Cardiac fibroblast (primary cell): ENCODE measurements at regions not wholly inside any gene's neighbourhood (a gene's known extent, or its start where the extent isn't known, plus 50 kb on each side); places are given as distances from the start of the nearest gene placed in this dataset.
"Not testable (repeated sequence)": the region's sequence is repeated elsewhere in the genome, so short reads cannot be mapped to it uniquely, and the experiment has no call there.

Source experiments
- DNase-seq, 2 donors: peaks; one replicate each; pipeline versions ENCODE4 v3.0.0 to v3.0.0-alpha.2; 2010; ENCODE audit warnings: low read depth in 2 of 2
- H3K4me3 ChIP-seq, 2 donors: replicated peaks in 1 of 2; 1 replicate in 1 of 2; 2 replicates in 1 of 2; pipeline ENCODE4 v1.5.1; 2011; ENCODE audit warnings: low read depth in 2 of 2, low read length in 2 of 2, mild to moderate bottlenecking in 2 of 2, moderate library complexity in 1 of 2
- TF ChIP-seq, protein P1 (sequence below): IDR thresholded peaks from one replicate; pipeline ENCODE4 v1.5.1; 2011; ENCODE audit warnings: low read depth, mild to moderate bottlenecking, low read length, inconsistent platforms

GRCh38 chr5:102119252-102119651, 176.8 kb downstream of the SLCO4C1 start:
- TF ChIP-seq, protein P1, sequence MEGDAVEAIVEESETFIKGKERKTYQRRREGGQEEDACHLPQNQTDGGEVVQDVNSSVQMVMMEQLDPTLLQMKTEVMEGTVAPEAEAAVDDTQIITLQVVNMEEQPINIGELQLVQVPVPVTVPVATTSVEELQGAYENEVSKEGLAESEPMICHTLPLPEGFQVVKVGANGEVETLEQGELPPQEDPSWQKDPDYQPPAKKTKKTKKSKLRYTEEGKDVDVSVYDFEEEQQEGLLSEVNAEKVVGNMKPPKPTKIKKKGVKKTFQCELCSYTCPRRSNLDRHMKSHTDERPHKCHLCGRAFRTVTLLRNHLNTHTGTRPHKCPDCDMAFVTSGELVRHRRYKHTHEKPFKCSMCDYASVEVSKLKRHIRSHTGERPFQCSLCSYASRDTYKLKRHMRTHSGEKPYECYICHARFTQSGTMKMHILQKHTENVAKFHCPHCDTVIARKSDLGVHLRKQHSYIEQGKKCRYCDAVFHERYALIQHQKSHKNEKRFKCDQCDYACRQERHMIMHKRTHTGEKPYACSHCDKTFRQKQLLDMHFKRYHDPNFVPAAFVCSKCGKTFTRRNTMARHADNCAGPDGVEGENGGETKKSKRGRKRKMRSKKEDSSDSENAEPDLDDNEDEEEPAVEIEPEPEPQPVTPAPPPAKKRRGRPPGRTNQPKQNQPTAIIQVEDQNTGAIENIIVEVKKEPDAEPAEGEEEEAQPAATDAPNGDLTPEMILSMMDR = no peak
- DNase-seq = no peak
- H3K4me3 ChIP-seq = no peak overlapping the region

- TF ChIP-seq, protein P1 = no peak
- no peak overlapping the region for H3K4me3 ChIP-seq
- no peak for DNase-seq
Measured at GRCh38 chr5:102115736-102116135, 180.3 kb downstream of the SLCO4C1 start.

DNA sequence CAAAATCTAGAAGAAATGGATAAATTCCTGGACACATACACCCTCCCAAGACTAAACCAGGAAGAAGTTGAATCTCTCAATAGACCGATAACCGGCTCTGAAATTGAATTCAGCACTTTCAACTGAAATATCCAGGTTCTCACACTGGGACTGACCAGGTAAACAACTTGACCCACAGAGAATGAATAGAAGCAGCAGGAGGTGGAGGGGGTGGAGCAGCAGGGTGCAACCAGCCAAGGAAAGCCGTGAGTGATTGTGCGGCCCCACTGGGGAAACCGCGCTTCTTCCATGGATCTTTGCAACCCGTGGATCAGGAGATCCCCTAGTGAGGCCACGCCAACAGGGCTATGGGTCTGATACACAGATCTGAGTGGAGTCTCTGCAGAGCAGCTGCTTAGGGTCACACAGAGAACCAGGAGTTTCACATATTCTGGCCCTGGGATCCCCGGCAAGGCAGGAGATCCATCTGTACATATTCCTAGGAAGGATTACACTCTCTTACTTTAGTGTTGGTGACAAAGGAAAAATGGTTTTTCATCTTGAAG, 181.5 kb downstream of the SLCO4C1 start:
- no peak for DNase-seq
- no peak overlapping the region for H3K4me3 ChIP-seq
- TF ChIP-seq, protein P1 = no peak

- no peak for DNase-seq
- TF ChIP-seq, protein P1 = no peak
- no peak overlapping the region for H3K4me3 ChIP-seq
Measured at GRCh38 chr5:102107865-102108264, 188.2 kb downstream of the SLCO4C1 start.

DNA sequence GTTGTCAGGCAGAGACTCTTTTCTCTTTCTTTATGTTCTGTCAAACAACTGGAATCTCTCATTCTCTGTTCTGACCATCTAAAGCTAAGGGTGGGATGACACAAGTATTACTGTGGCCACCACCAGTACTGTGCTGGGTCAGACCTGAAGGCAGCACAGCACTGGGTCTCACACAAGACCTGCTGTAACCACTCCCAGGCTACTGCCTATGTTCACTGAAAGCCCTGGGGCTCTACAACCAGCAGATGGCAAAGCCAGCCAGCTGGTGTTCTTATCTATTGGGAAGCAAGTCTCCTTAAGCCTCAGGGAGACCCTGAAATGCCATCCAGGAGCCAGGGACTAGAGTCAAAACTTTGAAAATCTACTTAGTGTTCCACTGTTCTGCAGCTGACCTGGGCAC, 189.5 kb downstream of the SLCO4C1 start:
- TF ChIP-seq, protein P1 = no peak
- DNase-seq = no peak
- no peak overlapping the region for H3K4me3 ChIP-seq

DNA sequence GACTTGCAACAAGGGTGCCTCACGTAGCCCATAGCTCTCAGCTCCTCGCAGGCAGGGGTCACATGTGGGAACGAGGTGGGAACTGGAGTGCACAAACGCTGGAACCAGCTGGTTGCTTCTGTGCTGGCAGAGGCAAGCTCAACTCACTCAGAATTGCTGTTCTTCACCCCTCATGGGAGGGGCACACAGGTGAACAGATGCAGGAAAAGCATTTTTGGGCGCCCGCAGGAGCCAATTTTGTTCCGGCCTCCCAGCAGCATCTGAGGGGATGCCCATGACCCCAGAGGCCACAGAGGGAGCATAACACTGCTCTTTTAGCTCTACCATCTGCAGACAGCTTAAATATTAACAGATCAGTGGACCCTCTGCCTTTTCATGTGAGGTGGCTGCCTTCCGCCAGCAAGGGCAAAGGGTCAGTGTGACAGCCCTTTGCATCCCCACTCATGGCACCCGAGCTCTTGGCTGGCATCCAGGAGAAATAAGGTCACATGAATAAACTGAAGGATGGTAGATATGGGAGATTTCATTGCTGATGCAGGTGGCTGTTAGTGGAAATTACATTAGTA, 196.2 kb downstream of the SLCO4C1 start:
- no peak for DNase-seq
- TF ChIP-seq, protein P1 = no peak
- no peak overlapping the region for H3K4me3 ChIP-seq

GRCh38 chr5:102099083-102099482, 197.0 kb downstream of the SLCO4C1 start:
- H3K4me3 ChIP-seq, DNase-seq: not testable (repeated sequence)

GRCh38 chr5:102098606-102099005, 197.5 kb downstream of the SLCO4C1 start:
- not testable (repeated sequence) for DNase-seq

More at GRCh38 chr5:102098606-102099005, 197.5 kb downstream of the SLCO4C1 start:
- not testable (repeated sequence) for H3K4me3 ChIP-seq
